NT2/D1 (cell line): ENCODE measurements at regions not wholly inside any gene's neighbourhood (a gene's known extent, or its start where the extent isn't known, plus 50 kb on each side); places are given as distances from the start of the nearest gene placed in this dataset.

ENCODE experiments used
- YY1 ChIP-seq: IDR thresholded peaks from 2 replicates; pipeline ENCODE4 v1.6.1; 2011; ENCODE audit not compliant: insufficient read length, insufficient read depth
- ZNF274 ChIP-seq: IDR thresholded peaks from 2 replicates; pipeline ENCODE4 v1.6.1; 2011; ENCODE audit warnings: mild to moderate bottlenecking, low read depth, low read length

DNA sequence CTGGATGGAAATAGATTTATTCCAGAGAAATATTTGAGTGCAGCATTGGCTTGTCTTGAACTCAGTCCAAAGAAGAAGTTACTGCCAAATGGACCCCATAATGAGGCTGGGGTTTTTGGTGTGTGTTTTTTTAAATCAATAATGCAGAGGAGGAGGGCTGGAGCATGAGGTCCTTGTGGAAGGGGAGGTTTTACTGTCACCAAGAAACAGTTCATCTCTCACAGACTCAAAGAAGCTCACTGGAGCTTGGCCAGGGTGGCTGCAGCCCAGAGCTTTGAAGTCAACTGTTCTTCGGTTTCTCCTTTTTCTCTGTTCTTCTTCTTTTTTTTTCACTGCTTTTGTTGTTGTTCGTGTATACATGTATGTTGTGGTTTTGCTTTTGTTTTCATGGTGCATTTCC lies 377.7 kb downstream of the FBXW7 start:
- TF ChIP-seq ZNF274 (no peak), YY1 (no peak)
